VCaP (cell line): ENCODE measurements at regions not wholly inside any gene's neighbourhood (a gene's known extent, or its start where the extent isn't known, plus 50 kb on each side); places are given as distances from the start of the nearest gene placed in this dataset.

Experiments
- H3K27ac ChIP-seq: fragments of 450-650 bp; 2 replicates; pipeline ENCODE4 v1.5.1; 2017
- CTCF ChIP-seq: fragments of 450-650 bp; conservative IDR thresholded peaks from 2 replicates; pipeline ENCODE4 v1.5.1; 2017; ENCODE audit warnings: mild to moderate bottlenecking, moderate library complexity

GRCh38 chr4:149214301-149214700 is 601.3 kb downstream of the IQCM start:
- H3K27ac ChIP-seq: no peak overlapping the region
- no peak for TF ChIP-seq CTCF

- no peak for TF ChIP-seq CTCF
- no peak overlapping the region for H3K27ac ChIP-seq
Observed at GRCh38 chr4:149211876-149212275, 603.8 kb downstream of the IQCM start.

- TF ChIP-seq CTCF: no peak
- no peak overlapping the region for H3K27ac ChIP-seq
Observed at GRCh38 chr4:149203256-149204001, 612.2 kb downstream of the IQCM start.

GRCh38 chr4:149202117-149202516 is 613.5 kb downstream of the IQCM start:
- TF ChIP-seq CTCF: no peak

GRCh38 chr4:149199594-149199993 is 616.0 kb downstream of the IQCM start:
- no peak for TF ChIP-seq CTCF
- no peak overlapping the region for H3K27ac ChIP-seq

More at GRCh38 chr4:149202117-149202516, 613.5 kb downstream of the IQCM start:
- no peak overlapping the region for H3K27ac ChIP-seq

- no peak overlapping the region for H3K27ac ChIP-seq
- TF ChIP-seq CTCF: no peak
Observed at GRCh38 chr4:149194061-149194460, 621.6 kb downstream of the IQCM start.

GRCh38 chr4:149187726-149188125 is 627.9 kb downstream of the IQCM start:
- no peak overlapping the region for H3K27ac ChIP-seq
- no peak for TF ChIP-seq CTCF
